ENCODE measurements at regions not wholly inside any gene's neighbourhood (a gene's known extent, or its start where the extent isn't known, plus 50 kb on each side); places are given as distances from the start of the nearest gene placed in this dataset.

- TF ChIP-seq CTCF (IDR thresholded peaks at IDR 0.05) (no peak), EP300 (IDR thresholded peaks at IDR 0.05; ENCODE audit: low read depth) (no peak), POLR2A (IDR thresholded peaks at IDR 0.05) (no peak)
Observed at GRCh38 chr11:112599265-112599664, 338.6 kb upstream of the PLET1 start.

All from transverse colon (tissue), 3 donors.